ENCODE measurements at regions not wholly inside any gene's neighbourhood (a gene's known extent, or its start where the extent isn't known, plus 50 kb on each side); places are given as distances from the start of the nearest gene placed in this dataset.

DNA sequence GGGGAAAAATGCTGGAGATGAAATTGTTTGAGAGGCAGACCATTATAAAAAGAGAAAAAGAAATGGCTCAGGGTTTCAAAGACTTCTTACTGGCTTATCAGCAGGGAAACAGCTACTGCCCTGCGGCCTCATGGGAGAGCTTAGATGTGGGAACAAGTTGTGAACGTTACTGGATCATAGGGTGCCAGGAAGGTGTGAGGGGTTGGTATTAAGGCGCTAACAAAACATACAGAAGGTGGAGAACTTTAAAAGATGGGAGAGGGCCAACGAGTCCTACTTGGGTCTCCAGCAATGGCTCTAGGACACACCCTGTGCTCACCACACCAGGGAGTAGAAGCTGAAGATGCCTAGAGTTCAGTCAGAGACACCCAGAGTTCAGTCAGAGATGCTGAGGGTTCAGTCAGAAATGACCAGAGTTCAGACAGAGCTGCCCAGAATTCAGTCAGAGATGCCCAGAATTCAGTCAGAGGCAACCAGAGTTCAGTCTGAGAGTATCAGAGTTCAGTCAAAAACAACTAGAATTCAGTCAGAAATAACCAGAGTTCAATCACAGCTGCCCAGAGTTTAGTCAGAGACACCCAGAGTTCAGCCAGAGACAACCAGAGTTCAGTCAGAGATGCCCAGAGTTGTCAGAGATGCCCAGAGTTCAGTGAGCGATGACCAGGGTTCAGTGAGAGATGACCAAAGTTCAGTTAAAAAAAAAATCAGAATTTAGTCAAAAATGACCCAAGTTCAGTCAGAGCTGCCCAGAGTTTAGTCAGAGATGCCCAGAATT is 1103.6 kb downstream of the BCL11B start:
- Histone ChIP-seq H3K27me3 (peaks cover 0 to 1% of the 10 kb centered on the region in 2 donors), H3K9me3 (no peaks in the 10 kb centered on the region), H3K4me1 (no peaks in the 10 kb centered on the region), H3K36me3 (no peaks in the 10 kb centered on the region), H3K4me3 (no peak overlapping the region), H3K27ac (no peak overlapping the region)
- TF ChIP-seq, protein P1, sequence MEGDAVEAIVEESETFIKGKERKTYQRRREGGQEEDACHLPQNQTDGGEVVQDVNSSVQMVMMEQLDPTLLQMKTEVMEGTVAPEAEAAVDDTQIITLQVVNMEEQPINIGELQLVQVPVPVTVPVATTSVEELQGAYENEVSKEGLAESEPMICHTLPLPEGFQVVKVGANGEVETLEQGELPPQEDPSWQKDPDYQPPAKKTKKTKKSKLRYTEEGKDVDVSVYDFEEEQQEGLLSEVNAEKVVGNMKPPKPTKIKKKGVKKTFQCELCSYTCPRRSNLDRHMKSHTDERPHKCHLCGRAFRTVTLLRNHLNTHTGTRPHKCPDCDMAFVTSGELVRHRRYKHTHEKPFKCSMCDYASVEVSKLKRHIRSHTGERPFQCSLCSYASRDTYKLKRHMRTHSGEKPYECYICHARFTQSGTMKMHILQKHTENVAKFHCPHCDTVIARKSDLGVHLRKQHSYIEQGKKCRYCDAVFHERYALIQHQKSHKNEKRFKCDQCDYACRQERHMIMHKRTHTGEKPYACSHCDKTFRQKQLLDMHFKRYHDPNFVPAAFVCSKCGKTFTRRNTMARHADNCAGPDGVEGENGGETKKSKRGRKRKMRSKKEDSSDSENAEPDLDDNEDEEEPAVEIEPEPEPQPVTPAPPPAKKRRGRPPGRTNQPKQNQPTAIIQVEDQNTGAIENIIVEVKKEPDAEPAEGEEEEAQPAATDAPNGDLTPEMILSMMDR (IDR thresholded peaks at IDR 0.05) = no peak
- intact Hi-C loops (cut with DNase I; ENCODE audit: low total_unique reads) = no loop called here
- DNase-seq = no peak

DNA sequence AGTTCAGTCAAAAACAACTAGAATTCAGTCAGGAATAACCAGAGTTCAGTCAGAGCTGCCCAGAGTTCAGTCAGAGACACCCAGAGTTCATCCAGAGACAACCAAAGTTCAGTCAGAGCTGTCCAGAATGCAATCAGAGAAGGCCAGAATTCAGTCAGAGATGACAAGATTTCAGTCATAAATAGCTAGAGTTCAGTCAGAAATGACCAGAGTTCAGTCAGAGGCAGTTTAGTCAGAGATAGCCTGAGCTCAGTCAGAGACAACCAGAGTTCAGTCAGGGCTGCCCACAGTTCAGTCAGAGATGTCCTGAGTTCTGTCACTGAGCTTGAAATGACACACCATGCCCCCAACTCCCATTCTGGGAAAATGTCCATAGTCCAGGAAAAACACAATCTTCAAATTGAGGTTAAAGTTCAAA is 1102.8 kb downstream of the BCL11B start:
- H3K4me3 ChIP-seq = no peak overlapping the region
- no peaks in the 10 kb centered on the region for H3K4me1 ChIP-seq
- no peak overlapping the region for H3K27ac ChIP-seq
- intact Hi-C loops (cut with DNase I; ENCODE audit: low total_unique reads) = no loop called here
- TF ChIP-seq, protein P1 (IDR thresholded peaks at IDR 0.05) = no peak
- DNase-seq = no peak
- H3K27me3 ChIP-seq = no peaks in the 10 kb centered on the region
- no peaks in the 10 kb centered on the region for H3K36me3 ChIP-seq
- H3K9me3 ChIP-seq = no peaks in the 10 kb centered on the region

DNA sequence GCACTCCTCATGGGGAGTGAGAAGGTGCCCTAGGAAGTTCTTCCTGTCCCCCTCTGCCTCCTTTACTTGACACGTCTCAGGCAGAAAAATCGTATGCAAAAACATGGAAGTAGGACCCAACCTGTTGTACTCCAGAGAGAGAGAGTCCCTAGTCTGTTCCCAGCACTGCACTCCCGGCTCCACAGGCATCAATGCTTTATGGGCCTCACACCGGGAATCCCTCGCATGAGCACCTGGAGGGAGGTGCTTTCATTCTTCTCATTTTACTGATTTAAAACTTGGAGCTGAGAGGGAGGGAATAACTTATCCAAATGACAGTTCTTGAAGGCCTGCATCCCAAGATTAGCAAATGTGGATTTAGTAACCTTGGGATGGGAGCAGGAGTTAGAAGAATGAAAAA is 1101.4 kb downstream of the BCL11B start:
- H3K4me1 ChIP-seq = no peaks in the 10 kb centered on the region
- TF ChIP-seq, protein P1 (IDR thresholded peaks at IDR 0.05) = no peak
- H3K27ac ChIP-seq = no peak overlapping the region
- H3K27me3 ChIP-seq = no peaks in the 10 kb centered on the region
- intact Hi-C loops (cut with DNase I; ENCODE audit: low total_unique reads) = no loop called here
- H3K9me3 ChIP-seq = no peaks in the 10 kb centered on the region
- no peak for DNase-seq
- no peaks in the 10 kb centered on the region for H3K36me3 ChIP-seq
- H3K4me3 ChIP-seq = no peak overlapping the region

DNA sequence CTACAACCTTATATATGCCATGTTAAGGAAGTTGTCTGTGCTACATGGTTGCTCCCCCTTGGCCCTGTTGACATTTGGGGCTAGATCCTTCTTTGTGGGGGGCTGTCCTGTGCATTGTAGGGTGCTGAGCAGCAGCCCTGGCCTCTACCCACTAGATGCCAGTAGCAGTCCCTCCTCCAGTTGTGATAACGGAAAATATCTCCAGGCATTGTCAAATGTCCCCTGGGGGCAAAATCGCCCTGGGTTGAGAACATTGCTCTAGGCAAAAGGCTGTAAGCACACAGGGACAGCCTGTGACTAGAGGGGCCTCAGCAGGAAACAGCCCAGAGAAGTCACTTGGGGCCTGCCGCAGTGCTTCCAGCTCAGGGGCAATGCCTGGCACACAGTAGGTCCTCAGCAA is 1100.3 kb downstream of the BCL11B start:
- H3K4me3 ChIP-seq = no peak overlapping the region
- DNase-seq = no peak
- no peak overlapping the region for H3K27ac ChIP-seq
- H3K4me1 ChIP-seq = no peaks in the 10 kb centered on the region
- TF ChIP-seq, protein P1 (IDR thresholded peaks at IDR 0.05) = no peak
- no peaks in the 10 kb centered on the region for H3K9me3 ChIP-seq
- intact Hi-C loops (cut with DNase I; ENCODE audit: low total_unique reads) = no loop called here
- H3K27me3 ChIP-seq = no peaks in the 10 kb centered on the region
- no peaks in the 10 kb centered on the region for H3K36me3 ChIP-seq

DNA sequence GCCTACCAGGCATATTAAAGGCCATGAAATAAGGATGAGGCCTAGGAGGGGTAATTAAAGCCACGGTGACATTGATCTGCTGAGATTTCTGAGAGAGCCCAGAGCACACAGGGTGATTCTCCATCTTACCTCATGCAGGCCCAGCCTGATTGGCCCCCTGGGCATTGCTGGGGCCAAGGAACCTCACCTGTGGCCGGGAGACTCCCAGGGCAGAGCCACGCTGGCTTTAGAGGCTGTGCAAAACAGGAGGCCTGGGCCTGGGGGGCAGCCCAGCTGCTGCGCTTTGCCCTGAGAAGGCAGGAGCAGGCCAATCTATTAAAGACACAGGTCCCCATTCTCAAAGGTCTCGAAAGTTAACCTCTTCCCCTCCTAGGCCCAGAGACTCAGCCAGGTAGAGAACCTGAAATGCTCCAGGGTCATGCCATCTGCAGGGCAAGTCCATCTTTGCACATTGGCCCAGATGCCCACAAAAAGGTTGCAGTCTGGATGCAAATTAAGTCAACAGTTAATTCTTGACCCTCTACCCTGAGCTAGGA is 1099.7 kb downstream of the BCL11B start:
- Histone ChIP-seq H3K4me3 (no peak overlapping the region), H3K36me3 (no peaks in the 10 kb centered on the region), H3K27ac (no peak overlapping the region), H3K9me3 (no peaks in the 10 kb centered on the region), H3K4me1 (no peaks in the 10 kb centered on the region), H3K27me3 (no peaks in the 10 kb centered on the region)
- TF ChIP-seq, protein P1 (IDR thresholded peaks at IDR 0.05) = no peak
- DNase-seq = no peak
- intact Hi-C loops (cut with DNase I; ENCODE audit: low total_unique reads) = no loop called here
